ENCODE measurements at regions not wholly inside any gene's neighbourhood (a gene's known extent, or its start where the extent isn't known, plus 50 kb on each side); places are given as distances from the start of the nearest gene placed in this dataset.

DNA sequence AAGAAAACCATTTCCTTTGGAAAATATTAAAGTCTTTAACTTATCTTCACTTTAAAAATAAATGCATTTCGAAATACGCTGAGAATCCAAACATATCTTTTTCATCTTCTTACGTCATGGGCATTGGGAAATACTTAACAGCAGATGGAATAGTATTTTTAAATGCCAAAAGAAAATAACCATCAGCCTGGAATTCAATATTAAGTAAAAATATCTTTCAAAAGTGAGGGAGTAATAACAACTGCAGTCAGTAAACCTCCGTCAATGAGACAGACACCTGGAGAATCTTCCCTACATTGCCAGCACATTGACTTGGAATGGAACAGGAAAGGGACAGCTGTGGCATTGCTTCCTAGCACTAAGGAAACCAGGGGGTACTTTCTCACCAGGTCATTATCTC is 290.4 kb upstream of the TNP1 start:
- TF ChIP-seq, protein P1, sequence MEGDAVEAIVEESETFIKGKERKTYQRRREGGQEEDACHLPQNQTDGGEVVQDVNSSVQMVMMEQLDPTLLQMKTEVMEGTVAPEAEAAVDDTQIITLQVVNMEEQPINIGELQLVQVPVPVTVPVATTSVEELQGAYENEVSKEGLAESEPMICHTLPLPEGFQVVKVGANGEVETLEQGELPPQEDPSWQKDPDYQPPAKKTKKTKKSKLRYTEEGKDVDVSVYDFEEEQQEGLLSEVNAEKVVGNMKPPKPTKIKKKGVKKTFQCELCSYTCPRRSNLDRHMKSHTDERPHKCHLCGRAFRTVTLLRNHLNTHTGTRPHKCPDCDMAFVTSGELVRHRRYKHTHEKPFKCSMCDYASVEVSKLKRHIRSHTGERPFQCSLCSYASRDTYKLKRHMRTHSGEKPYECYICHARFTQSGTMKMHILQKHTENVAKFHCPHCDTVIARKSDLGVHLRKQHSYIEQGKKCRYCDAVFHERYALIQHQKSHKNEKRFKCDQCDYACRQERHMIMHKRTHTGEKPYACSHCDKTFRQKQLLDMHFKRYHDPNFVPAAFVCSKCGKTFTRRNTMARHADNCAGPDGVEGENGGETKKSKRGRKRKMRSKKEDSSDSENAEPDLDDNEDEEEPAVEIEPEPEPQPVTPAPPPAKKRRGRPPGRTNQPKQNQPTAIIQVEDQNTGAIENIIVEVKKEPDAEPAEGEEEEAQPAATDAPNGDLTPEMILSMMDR (IDR thresholded peaks at IDR 0.05; ENCODE audit: low read depth, low read length) = no peak
- TF ChIP-seq POLR2A (IDR thresholded peaks at IDR 0.05; ENCODE audit: extremely low read depth, insufficient read length) (no peak), MYC (IDR thresholded peaks at IDR 0.05; ENCODE audit: low read depth, low read length) (no peak)
- TF ChIP-seq, protein P2, sequence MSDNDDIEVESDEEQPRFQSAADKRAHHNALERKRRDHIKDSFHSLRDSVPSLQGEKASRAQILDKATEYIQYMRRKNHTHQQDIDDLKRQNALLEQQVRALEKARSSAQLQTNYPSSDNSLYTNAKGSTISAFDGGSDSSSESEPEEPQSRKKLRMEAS (IDR thresholded peaks at IDR 0.05; ENCODE audit: low read depth, low read length) = no peak

All from NB4 (cell line).